CD4-positive, alpha-beta T cell treated with Interleukin-6 for 4 hours (primary cell): ENCODE measurements at regions not wholly inside any gene's neighbourhood (a gene's known extent, or its start where the extent isn't known, plus 50 kb on each side); places are given as distances from the start of the nearest gene placed in this dataset.
A peak's percentile ranks its signal among the peaks of the same experiment; 100 is the strongest.
"Not testable (repeated sequence)": the region's sequence is repeated elsewhere in the genome, so short reads cannot be mapped to it uniquely, and the experiment has no call there.

Experiments used
- DNase-seq: peaks from one replicate; pipeline ENCODE4 v3.0.0-alpha.2; 2020; ENCODE audit warnings: mixed read lengths

DNA sequence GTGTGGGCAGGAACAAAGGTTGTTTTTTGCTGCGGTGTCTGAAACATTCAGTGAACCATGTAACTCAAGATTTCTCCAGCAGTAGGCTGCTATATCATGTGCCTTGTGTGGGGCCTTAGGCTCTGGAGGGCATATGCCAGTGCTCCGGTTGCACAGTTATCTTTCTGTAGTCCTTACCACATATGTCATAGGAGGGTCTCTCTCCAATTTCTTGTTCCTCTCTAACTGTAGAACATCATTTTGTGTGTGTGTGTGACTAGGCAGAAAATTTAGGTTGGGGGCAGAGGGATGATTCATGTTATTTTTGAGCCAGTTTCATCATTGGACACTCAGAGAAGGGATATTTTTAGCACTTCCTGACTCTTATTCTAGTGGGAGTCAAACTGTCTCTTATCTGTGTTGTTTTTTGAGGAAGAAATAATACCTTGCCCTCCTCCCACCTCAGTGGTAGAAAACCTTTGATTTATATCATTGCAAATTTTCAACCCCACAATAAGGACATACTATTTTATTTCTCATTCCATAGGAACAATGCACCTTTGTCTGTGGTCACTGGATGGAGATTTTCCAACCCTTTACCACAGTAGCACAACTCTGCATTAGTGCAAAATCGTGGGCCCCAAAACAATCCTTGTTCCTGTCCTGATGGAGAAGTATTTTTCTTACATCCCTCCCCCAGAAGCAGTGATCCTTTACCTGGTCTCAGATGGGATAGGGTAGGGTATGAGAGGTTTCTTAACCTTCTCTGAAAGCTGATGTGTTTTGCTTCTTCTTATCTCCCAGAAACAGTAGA is 113.9 kb downstream of the CCDC74A start:
- DNase-seq, result no peak

DNA sequence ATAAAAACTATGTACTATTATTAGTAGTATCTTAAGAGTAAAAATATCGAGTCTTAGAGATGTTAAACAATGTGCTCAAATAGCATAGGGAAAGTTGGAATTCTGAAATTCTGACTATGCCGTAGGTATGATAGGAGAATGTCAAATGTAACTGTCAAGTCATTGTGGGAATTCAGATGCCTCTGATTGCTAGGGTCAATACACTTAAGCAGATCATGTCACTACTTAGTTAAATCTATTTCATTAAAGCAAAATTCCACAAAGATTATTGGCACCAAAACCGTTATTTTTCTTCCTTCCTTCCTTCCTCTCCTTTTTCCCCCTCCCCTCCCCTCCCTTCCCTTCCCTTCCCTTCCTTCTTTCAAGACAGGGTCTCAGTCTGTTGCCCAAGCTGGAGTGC is 115.5 kb downstream of the CCDC74A start:
- not testable (repeated sequence) for DNase-seq

DNA sequence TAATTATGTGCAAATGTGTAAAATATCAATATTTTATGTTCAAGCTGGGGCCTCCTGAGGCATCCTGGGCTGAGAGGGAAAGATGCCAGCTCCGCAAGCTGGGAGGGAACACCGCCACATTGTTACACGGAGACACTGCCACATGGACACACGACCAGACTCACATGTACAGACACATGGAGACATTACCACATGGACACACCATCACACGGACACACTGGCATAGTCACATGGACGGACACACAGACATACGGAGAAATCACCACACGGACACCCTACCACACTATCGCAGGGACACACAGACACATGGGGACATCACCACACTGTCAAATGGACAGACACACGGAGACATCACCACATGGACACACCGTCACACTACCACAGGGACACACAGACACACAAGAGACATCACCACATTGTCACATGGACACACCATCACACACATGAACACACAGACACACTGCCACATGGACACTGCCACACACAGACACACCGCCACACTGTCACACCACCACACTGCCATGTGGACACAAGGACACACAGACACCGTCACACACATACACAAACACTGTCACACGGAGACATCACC is 117.6 kb downstream of the CCDC74A start:
- no peak for DNase-seq

DNA sequence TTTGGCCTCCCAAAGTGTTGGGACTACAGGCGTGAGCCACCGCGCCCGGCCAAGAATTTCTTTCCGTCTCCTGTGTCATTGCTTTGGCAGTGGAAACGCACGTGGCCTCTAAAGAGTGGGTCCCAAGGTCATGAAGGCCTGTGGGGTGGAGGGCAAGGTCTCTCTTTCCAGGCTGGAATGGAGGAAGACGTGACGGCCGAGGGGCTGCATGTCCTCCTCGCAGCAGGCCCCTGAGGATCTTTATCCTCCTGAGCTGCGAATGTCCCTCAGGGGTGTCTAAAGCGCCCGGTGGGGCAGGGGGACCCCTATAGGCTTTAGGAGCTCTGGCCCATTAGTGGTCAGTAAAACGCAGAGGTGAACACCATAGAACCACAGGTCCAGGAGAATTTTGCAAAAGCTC is 118.5 kb downstream of the CCDC74A start:
- not testable (repeated sequence) for DNase-seq

DNA sequence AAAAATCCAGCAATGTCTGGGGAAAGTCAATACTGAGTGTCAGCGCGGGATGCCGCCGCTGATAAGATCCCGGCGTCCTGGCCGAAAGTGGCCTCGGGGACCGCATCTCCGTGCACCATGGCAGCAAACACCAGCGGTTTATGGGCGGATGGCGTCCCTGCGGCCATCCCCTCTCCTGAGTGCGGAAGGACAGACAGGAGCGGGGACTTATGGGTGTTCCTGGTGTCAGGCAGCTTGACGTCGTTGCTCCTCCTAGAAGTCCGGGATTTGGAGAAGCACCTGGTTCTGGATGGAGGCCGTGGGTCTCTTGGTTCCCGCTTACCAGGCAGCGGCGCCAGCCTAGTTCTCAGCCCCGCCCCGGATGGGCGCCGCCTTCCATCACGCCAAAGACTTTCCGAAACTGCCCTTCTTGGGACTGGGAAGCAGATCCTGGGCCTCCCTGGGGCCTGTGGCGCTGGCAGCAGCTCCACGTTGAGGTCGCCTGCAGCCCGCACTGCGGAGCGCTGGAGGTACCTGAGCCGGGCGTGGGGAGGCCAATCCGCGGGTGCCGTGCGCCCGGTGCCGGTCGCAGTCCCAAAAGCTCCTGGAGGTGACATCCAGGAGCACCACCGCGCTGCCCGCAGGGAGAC is 119.1 kb downstream of the CCDC74A start:
- no peak for DNase-seq

DNA sequence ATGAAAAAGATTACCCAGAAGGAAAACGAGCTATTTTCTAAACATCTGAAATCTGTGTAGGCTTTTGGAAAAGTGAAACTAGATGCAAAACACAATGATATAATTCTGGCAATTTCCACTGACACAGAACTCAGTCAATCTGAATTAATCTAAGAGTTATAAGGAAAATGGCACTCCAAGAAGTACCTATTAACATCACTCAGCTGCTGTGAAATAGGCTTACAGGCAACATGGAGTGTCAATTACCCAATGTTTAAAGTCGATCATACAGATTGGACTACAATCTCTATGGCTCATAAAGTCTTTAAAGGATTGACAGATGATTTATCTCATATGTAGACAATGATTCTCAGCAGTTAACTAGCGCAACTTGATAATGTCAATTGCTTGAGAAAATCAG is 120.9 kb downstream of the CCDC74A start:
- DNase-seq, result not testable (repeated sequence)

DNA sequence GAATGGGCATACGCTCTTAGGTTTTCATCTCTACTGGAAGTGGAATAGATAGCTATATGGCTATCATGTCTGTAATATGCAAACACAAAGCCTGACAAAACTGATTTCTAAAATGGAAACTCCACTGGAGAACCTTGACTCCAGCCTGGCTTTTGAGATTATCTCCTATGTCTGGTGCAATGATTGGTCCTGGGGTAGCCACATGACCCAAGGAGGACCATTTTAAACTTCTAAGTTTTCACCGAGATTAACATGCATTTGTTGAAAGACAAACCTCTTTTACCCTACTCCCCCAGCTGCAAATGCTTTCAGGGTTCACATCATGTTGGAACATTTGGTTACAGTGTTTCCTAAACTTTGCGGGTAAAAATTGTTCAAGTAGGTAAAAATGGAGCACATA is 124.6 kb downstream of the CCDC74A start:
- DNase-seq, result not testable (repeated sequence)

DNA sequence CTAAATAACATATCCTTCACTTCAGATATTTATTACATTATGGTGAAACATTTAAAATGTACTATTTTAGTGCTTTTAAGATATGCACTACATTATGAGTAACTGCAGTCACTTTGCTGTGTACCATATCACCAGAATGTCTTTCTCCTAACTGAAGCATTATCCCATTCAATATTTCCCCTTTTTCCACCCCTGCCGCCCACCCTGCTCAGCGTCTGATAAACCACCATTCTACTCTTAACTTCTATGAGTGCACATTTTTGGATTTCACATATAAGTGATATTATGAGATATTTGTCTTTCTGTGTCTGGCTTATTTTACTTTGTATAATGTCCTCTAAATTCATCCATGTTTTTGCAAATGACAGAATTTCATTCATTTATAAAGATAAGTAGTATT is 126.4 kb downstream of the CCDC74A start:
- not testable (repeated sequence) for DNase-seq

DNA sequence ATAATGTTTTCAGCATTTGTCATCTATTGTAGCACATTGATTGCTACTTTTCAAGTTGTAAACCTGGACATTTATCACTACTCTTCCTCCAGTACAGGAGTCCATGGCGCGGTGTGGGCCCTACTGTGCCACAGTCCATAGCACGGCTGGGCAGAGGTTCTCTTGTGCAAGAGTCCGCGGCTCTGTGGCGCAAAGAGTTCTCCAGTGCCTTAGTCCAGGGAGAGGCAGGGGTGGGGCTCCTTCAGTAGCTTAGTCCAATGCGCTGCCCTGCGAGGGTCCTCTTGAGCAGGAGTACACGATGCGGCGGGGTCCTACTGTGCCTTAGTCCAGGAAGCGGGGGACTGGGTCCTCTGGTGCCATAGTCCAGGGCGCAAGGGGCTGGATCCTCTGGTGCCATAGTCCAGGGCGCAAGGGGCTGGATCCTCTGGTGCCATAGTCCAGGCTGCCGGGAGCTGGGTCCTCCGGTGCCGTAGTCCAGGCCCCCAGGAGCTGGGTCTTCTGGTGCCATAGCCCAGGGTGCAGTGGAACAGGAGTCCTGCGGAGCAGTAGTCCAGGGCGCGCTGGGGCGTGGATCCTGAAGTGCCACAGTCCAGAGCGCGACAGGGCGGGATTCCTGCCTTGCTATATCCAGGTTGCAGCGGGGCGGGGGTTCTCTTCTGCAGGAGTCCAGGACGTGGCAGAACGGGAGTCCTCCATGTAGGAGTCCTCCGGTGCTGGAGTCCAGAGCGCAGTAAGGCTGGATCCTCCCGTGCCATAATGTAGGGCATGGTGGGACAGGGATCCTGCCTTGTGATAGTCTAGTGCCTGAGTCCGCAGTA is 129.3 kb downstream of the CCDC74A start:
- DNase-seq, result no peak

DNA sequence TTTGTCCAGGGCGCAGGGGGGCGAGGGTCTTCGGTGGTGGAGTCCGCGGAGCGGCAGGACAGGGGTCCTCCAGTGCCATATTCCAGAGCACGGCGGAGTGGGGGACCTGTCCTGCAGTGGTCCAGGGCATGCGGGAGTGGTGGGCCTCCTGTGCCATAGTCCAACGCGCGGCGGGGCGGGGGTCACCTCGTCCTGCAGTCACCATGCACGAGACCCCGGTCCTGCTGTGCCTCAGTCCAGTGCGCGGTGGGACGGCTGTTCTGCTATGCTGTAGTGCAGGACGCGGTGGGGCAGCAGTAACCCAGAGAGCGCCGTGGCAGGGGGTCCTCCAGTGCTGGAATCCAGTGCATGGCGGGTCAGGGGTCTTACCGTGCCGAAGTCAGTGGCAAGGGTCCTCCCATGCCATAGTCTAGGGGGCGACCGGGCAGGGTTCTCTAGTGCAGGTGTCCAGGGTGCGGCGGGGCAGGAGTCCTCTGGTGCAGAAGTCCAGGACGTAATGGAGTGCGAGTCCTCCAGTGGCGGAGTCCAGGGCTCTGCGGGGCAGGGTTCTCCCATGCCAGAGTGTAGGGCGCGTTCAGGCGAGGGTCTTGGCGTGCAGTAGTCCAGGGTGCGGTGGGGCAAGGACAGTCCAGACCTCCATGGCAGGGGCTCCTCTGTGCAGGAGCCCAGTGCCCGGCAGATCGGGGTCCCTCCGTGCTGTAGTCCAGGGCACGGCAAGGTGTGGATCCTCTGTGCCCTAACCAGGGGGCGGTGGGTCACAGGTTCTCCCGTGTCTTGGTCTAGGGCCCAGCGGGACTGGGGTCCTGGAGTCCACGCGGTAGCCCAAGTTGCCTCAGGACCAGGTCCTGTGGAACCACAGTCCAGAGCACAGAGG is 130.4 kb downstream of the CCDC74A start:
- no peak for DNase-seq

DNA sequence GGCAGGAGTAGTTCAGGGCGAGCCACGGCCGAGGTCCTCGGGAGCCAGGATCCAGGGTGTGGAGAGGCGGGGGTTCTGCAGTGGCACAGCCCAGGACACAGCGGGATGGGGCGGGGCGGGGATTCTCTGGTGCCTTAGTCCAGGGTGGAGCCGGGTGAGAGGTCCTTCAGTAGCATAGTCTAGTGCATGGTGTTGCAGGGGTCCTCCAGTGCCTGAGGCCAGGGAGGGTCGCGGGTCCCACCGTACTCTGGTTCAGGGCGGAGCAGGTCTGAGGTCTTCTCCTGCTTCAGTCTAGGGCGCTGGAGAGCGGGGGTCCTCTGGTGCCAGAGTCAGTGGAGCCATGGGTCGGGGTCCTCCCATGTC is 131.1 kb downstream of the CCDC74A start:
- DNase-seq, result no peak

DNA sequence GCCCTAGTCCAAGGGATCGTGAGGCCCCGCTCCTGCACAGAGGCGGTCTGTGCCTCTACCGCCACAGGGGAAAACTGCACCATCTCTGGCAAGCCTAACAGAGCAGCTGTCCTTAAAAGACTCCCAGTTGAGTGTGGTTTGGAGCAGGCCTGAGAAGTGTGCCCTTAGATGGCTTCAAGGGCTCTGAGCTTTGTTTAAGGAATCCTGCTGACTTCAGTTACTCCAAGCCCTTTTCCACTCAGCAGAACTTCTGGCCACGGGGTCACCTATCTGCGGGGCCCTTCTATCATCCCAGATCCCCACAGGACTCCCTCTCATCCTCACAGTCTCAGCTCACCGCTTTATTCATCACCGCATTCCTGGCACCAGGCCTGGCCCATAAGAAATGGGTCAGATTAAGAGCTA is 131.5 kb downstream of the CCDC74A start:
- DNase-seq, result no peak

DNA sequence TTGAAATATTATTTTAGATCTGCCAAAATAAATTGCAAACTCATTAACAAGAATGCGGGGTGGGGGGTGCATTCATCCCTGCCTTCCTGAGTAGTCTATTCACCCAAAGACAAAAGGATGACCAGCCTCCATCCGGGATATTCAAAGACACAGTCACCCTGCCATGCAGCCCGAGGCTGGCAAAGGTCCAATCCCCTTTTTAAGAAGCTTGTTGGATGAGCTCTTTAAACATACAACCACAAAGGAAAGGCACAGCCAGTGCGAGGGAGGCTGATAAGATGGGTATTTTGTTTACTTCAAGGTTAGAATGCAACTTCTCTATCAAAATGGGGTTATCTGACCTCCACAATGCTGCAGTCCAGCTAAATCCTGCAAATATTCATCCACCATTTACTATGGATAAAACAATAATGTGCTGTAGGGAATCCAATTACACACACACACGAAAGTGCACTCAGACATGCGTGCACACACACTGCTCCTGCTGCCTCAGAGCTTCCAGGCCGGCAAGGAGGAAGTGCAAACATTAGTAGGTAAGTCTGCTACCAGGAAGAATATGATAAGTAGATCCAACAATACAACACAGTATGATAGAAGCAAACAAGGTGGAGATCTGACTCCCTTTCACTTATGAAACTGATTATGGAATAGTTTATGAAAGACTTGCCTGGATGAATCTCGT is 133.6 kb downstream of the CCDC74A start:
- not testable (repeated sequence) for DNase-seq

DNA sequence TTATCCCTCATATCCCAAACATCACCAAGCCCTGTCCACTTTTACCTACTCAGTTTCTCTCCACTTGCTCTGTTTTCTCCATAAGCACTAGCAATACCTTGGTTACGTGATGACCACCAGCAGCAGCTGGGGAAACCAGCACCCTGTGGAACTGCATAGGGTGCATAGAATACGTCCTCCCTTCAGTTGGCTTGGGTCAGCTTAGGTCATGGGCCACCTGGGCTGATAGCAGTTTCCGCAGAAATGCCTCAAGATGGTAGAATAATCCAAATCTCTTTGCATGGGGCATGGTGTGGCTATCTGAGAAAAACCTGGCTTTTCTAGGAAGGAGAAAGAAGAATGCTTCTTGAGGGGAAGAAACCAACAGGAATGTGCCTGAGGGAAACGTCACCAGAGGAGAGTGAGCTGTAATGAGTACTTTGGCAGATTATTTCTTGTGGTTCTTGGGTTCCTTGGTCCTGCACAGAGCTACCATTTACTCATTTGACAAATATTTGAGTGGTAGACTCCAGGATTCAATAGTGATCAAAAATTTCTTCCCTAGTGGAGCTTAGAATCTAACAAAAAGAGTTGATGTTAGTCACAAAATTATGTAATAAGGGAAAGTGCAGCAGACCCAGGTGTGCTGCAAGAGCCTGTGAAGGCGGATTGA is 134.3 kb downstream of the CCDC74A start:
- DNase-seq, result not testable (repeated sequence)

DNA sequence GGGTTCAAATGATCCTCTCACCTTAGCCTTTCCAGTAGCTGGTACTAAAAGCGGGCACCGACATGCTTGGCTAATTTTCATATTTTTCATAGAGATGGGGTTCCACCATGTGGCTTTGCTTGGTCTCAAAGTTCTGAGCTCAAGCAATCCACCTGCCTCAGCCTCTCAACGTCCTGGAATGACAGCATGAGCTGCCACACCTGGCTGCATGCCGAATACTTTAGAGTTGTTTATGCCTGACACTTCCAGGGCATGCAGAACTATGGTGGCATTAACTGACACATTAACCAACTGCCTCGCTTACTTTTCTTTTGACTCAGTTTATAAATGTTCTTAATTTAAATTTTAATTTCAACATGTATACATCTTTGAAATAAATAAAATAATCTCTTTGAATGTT is 135.8 kb downstream of the CCDC74A start:
- DNase-seq, result not testable (repeated sequence)

DNA sequence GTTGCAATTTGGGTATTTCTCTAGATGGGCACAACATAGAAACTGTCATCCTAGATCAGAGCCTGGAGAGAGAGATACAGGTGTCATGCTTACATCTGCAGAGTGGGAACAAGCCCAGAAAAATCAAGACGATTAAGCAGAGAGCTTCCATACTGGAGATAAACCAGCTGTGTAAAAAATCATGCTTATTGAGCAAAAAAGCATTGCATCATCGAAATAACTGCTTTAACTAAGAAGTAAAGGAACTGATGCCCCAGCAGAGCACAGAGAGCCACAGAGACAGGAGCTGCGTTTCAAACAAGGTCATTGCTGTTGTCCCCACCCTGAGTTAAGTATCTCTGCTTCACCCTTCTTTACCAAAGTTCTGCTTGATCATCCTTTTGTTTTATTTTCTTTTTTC is 138.0 kb downstream of the CCDC74A start:
- not testable (repeated sequence) for DNase-seq

DNA sequence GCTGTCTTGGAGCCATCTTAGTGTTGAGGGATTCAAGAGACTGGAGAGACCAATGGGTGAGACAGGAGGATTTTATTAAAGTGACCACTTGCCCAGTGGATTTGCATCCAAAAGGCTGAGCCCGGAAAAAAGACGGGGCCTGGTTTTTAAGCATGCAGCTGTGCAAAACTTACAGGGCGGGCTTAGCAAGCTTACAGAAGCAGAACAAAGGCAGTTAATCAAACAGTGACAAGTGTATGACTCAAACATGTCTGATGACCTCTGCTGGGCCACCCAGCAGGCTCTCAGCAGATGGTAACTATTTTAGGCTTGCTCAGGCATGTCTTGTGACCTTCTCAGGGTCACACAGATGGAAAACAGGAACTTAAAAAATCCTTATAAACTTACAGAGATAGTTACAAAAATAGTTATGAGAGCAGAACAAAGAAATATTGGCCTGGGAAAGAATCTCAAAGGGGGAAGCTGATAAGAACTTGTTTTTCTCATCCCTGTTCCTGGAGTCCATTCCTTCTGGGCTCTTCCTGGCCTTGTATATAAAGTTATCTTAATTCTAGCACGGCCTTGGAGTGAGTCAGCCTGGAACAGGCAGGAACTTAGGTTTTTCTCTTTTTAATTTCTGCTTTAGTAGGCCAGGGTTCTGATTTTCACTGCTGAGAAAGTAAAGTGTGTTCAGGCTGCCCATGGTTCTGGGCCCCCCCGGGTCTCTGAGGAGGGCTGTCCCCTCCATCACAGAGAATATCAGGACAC is 141.3 kb downstream of the CCDC74A start:
- DNase-seq, result not testable (repeated sequence)

DNA sequence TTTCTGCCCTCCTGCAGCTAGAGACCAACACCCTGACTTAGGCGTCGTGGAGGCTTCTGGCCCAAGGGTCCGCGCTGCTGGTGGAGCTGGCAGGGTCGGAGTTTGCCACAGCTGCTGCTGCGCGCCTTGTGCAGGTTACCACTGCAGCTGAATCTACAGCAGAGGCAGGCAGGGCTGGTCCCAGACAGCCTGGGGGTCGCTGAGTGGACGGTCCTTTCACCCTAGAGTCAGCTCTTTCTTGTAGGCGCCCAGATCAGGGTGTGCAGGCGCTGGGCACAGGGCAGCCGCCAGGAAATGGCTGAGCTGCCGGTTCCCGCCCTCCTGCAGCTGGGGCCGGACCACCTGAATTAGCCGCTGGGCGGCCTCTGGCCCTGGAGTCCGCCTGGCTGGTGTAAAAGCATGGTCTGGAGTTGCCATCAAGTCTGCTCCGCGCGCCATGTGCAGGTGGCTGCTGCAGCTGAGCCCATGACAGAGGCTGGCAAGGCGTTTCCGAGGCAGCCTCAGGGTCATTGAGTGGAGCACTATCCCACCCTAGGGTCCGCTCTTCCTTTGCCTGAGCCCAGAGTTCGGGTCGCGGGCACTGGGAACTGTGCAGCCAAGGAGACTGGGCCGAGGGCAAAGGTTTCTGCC is 144.3 kb downstream of the CCDC74A start:
- not testable (repeated sequence) for DNase-seq

DNA sequence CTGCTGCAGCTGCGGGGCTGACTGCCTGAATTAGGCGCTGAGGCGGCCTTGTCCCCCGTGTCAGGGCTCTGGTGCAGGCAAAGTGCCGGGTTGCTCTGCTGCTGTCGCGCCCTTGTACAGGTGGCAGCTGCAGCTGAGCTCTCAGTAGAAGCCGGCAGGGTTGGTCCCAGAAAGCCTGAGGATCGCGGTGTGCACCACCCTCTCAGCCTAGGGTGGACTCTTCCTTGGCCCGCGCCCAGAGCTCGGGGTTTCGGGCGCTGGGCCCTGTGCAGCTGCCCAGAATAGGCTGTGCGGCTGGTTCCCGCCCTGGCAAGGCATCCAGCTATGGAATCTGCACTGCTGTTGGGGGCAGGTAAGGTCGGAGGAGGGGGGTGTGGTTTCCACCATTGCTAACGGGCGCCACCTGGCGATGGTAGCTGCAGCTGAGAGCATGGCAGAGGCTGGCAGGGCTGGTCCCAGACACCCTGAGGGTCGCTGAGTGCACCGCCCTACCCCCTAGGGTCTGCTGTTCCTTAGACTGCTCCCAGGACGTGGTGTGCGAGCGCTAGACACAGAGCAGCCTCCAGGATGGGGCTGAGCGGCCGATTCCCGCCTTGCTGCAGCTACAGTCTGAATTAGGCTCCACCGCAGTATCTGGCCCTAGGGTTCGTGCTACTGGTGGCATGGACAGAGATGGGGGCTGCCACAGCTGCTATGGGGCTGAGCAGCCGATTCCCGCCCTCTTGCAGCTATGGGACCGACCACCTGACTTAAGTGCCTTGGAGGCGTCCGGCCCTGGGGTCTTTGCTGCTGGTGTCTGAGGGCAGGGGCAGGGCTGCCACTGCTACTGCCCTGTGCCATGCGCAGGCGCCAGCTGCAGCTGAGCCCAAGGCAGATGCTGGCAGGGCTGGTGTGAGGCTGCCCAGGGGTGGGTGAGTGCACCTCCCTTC is 145.0 kb downstream of the CCDC74A start:
- peak; percentile 66 for DNase-seq
